Stomach (tissue), 4 donors: ENCODE measurements at regions not wholly inside any gene's neighbourhood (a gene's known extent, or its start where the extent isn't known, plus 50 kb on each side); places are given as distances from the start of the nearest gene placed in this dataset.

Experiments
- POLR2AphosphoS5 ChIP-seq, 3 donors: sonication (generic); formaldehyde crosslinking; IDR thresholded peaks; one replicate each; pipeline ENCODE4 v1.6.1; 2016; ENCODE audit warnings: antibody characterized with exemption in 3 of 3
- TF ChIP-seq, protein P1 (sequence below), 7 experiments: fragments of 450-650 bp in 4 of 7; fragments of 200-600 bp in 3 of 7; sonication (generic) in 3 of 7; IDR thresholded peaks; one replicate each; pipeline ENCODE4 v1.5.1; 2016 to 2019; ENCODE audit warnings: antibody characterized with exemption in 7 of 7, control low read depth in 2 of 7, mild to moderate bottlenecking in 1 of 7

DNA sequence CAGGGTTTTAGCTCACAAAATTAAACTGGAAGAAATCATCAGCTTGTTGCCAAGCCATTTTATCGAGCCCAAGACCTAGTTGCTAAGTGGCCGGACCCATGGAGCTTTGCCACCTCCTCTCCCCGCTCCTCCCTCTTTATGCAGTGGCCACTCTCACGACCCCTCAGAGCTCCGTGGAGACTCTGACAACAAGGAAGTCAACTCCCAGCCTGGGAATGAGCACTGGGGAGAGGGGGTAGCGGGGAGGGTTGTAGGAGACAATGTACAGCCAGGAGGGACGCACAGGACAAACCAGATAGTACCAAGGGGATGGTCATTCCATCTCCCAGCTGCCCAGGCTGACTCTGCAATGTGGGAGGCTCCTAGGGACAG lies 250.9 kb downstream of the SIPA1L2 start:
- TF ChIP-seq, protein P1, sequence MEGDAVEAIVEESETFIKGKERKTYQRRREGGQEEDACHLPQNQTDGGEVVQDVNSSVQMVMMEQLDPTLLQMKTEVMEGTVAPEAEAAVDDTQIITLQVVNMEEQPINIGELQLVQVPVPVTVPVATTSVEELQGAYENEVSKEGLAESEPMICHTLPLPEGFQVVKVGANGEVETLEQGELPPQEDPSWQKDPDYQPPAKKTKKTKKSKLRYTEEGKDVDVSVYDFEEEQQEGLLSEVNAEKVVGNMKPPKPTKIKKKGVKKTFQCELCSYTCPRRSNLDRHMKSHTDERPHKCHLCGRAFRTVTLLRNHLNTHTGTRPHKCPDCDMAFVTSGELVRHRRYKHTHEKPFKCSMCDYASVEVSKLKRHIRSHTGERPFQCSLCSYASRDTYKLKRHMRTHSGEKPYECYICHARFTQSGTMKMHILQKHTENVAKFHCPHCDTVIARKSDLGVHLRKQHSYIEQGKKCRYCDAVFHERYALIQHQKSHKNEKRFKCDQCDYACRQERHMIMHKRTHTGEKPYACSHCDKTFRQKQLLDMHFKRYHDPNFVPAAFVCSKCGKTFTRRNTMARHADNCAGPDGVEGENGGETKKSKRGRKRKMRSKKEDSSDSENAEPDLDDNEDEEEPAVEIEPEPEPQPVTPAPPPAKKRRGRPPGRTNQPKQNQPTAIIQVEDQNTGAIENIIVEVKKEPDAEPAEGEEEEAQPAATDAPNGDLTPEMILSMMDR (IDR thresholded peaks at IDR 0.05), result no peak
- no peak for TF ChIP-seq POLR2AphosphoS5 (IDR thresholded peaks at IDR 0.05)
